NCI-H2227 (cell line): ENCODE measurements at regions not wholly inside any gene's neighbourhood (a gene's known extent, or its start where the extent isn't known, plus 50 kb on each side); places are given as distances from the start of the nearest gene placed in this dataset.
A peak's percentile ranks its signal among the peaks of the same experiment; 100 is the strongest.

Experiments used
- DNase-seq: peaks from one replicate; lab custom pipeline; 2025; ENCODE audit not compliant: unreplicated experiment; lab: John Stamatoyannopoulos, UW

DNA sequence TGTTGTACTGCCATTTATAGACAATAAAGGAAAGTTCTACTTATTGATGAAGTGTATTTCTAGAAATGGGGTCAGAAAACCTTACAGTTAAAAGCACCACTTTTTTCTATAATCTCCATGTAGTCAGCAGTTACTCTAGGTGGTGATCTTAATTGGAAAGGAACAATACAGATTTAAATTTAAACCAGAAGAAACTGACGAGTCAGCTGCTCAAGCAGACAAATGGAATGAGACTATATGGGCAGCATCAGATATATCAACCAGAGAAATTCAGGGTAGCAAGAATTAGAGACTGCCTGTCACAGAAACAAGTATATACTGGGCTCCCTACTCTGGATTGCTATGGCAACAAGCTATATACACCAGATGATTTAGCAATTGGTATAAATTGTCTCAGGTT is 99.6 kb upstream of the SCG2 start:
- DNase-seq = no peak

- no peak for DNase-seq
Observed at GRCh38 chr2:223700221-223700620, 98.1 kb upstream of the SCG2 start.

- DNase-seq = no peak
Observed at GRCh38 chr2:223697892-223698645, 95.9 kb upstream of the SCG2 start.

DNA sequence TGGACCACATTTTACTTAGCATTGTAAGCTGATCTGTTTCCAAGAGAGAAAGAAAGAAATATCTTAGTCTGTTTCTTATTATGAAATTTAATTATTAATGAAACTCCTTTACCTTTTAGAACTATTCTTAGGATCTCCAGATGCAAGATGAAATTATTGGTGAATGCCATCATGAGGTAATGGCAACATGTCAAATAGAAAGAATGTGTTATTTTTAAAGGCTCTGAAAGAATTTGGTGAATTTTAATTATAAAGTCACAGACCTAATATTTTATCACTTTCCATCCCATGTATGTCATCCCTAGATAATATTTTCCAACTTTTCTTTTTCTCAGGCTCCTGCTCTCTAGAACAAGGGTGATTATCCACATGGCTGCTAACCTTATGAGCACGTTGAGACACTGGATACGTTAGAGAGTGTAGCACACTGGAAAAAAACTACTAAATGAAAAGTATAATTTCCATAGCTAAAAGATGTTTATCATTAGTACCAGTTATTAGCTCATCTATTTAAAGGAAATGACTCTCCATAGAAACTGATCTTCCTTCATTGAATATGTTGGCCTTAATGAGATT is 95.2 kb upstream of the SCG2 start:
- DNase-seq = no peak

GRCh38 chr2:223696719-223697118 is 94.6 kb upstream of the SCG2 start:
- DNase-seq = peak; percentile 20

DNA sequence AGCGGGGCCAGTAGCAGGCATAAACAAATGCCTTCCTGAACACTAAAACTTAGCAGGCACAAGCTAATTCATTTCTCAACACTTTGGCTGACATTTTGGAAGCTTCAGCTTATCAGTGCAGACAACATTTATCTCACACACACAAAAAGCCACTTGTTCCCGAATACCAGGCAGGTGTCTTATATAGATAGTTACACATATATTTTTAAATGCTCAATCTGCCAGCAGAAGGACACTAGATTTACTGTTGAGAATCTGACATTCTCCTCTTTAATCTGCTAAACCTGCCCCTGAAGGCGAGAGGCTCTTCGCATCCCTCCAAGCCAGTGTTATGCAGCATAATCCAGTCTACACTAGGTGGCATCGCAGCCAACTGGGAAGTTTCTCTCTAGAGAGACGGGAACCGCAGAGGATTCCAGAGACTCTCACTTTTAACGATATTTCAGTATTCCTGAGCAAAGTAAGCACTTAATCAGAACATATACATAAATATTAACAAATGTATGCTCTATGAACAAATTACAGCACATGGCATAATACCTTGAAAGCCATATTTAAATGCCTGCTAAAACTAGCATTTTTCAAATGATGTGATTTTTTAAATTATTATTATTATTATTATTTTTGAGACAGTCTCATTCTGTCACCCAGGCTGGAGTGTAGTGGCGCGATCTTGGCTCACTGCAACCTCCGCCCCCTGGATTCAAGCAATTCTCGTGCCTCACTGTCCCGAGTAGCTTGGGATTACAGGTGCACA is 90.2 kb upstream of the SCG2 start:
- peak; percentile 81 for DNase-seq

DNA sequence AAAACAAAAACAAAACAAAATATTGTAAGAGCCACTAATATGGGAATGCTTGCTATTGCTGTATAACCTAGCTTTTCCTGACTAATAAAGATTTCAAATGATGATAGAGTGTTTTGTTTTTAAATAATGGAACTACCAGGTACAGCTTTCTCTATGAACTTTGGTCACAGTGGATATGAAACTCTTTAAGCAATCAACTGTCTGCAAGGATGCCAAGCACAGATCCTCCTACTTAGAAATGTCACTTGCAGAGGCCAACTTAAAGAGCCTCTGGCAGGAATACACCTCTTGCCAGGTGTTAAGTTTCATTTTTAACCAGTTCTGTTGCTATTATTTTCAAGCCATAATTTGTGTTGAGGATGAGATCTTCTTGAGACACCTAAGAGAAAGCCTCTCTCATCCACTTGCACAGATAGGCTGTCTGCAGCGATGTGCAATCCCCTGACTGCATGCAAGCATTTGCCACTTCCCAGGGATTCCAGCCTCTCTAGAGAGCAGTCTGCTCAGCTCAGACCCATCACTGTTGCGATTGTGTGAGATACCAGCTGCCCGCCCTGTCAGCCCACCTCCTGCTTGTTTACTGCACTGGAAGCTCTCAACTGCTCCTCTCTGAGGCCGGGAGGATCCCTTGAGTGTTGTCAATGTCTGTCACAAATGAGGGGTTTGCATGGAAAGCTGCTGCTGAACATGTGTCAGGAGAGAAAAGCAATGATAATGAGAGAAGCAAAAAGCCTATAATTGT is 86.1 kb upstream of the SCG2 start:
- DNase-seq = peak; percentile 91

DNA sequence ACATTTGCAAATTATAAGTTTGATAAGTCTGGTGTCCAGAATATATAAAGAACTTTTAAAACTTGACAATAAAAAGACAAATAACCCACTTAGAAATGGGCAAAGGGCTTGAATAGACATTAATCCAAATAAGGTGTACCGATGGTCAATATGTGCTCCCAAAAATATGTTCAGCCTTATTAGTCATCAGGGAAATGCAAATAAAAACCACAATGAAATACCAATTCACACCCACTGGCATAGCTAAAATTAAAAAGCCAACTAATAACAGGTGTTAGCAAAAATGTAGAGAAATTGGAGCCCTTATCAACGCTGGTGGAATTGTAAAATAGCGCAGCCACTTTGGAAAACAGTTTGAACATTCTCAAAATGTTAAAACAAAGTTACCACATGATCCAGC is 79.0 kb upstream of the SCG2 start:
- DNase-seq = no peak

- peak; percentile 55 for DNase-seq
Observed at GRCh38 chr2:223674998-223675609, 72.9 kb upstream of the SCG2 start.

DNA sequence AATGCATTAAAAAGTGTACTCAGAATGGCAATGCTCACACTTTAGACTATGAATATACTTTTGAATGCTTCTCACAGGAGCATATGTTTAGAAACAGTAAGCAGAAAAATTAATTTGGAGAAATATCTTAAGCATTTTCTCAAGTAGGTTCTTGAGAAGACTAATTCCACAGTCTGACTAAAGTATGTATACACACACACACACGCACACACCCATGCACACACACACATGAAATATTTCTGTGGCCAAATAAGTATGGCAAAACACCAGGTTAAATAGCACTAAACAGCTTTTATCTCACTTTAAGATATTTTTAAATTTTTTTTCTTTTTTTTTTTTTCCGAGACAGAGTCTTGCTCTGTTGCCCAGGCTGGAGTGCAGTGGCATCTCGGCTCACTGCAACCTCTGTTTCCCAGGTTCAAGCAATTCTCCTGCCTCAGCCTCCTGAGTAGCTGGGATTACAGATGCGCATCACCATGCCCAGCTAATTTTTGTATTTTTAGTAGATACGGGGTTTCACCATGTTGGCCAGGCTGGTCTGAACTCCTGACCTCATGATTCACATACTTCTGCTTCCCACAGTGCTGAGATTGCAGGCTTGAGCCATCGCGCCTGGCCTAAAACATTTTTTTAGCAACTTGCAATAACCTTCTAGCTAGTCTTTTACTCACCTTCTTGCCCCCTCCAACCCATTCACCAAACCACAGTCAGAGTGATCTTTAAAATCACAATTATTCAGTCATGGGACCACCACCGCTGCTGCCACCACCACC is 67.5 kb upstream of the SCG2 start:
- DNase-seq = no peak

DNA sequence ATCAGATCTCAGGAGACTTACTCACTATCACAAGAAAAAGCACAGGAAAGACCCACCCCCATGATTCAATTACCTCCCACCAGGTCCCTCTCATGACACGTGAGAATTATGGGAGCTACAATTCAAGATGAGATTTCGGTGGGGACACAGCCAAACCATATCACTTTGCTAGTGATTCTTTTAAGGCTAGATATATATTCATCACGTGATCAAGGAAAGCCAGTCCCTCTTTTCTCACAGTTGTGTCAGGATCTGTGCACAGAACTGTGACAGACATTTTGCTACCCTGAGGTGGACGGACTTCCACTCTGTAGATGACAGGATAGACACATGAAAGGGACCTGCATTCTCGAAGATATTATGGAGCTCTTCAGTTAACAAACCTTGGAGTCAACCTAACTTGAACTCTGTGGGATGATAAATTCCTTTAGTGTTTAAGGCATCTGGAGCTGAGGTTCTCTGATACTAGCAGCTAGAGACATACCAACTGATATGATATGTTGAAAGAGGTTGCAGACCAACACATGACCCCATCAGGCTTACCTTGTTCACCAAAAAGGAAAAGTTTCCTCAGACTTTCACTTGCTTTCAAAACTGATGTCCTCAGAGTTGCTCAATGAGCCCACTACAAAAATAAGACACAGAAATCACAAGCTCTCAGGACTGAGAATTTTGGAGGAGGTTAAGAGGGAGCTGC is 66.3 kb upstream of the SCG2 start:
- no peak for DNase-seq

DNA sequence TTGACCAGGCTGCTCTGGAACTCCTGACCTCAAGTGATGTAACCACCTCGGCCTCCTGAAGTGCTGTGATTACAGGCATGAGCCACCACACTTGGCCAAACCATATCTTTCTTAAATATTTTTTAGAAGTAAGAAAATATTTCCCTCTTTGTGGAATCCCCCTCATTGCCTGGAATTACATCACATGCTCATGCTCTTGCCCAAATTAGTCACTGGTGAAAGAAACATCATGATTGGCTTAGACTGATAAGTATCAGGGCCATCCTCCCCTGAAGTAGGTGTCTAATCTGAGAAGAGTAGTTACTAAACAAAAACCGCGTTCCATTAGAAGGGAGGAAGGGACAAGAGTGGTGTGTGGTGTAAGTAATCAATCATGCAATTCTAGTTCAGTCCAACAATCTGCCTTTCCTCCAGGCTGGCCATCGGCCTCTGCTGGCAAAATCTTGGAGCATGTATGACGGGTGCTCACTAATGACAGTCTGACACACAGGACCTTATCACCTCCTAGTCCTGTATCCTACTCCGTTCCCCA is 52.3 kb upstream of the SCG2 start:
- DNase-seq = no peak

DNA sequence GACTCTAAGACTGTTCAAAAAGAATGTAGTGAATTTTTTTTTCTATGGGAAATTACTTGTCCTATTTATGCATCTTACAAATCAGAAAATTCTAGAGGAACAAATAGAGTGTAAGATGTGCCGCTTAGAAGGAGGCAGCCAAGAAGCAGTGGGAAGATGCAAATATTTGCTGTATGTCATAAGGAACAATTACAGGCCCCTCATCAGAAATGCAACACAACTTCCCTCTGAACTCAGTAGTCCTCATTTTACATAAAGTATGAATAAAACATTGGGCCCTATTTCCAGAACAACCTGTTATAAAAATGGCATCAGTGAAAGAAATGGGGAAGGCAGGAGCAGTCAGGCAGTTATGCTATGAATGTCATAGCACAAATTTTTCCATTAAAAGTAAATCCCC is 50.7 kb upstream of the SCG2 start:
- no peak for DNase-seq

- no peak for DNase-seq
Observed at GRCh38 chr2:223652122-223652521, 50.0 kb upstream of the SCG2 start.
